Fibroblast of villous mesenchyme (primary cell): ENCODE measurements at regions not wholly inside any gene's neighbourhood (a gene's known extent, or its start where the extent isn't known, plus 50 kb on each side); places are given as distances from the start of the nearest gene placed in this dataset.

ENCODE experiments used
- DNase-seq: peaks from one replicate; pipeline ENCODE4 v3.0.0-alpha.2; 2010; ENCODE audit warnings: low read depth
- H3K4me3 ChIP-seq: 2 replicates; pipeline ENCODE4 v1.5.1; 2011; ENCODE audit warnings: low read depth, mild to moderate bottlenecking, low read length
- CTCF ChIP-seq: IDR thresholded peaks from 2 replicates; pipeline ENCODE4 v1.5.1; 2012; ENCODE audit warnings: low read depth, mild to moderate bottlenecking, low read length; ENCODE audit not compliant: insufficient read depth

DNA sequence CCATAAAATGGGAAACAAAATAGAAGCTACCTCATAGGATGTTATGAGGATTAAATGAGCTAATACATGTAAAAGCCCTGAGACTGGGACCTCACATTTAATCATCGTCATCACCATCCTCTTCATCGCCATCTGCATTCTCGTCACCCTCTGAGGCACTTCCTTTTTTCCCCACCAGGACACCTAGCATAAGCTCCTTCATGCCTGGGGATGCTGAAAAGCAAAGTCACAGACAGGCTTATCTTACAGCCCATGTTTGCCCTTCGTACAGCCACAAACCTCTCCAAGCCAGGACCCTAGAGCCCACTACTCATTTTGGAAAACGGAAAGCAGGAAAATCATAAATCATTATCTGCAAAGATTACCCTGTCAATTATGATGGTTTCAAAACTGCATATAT lies 249.6 kb downstream of the GPAM start:
- DNase-seq = no peak
- TF ChIP-seq CTCF = no peak
- no peak overlapping the region for H3K4me3 ChIP-seq

- no peak overlapping the region for H3K4me3 ChIP-seq
- DNase-seq = no peak
- no peak for TF ChIP-seq CTCF
Observed at GRCh38 chr10:111934931-111935330, 248.6 kb downstream of the GPAM start.

DNA sequence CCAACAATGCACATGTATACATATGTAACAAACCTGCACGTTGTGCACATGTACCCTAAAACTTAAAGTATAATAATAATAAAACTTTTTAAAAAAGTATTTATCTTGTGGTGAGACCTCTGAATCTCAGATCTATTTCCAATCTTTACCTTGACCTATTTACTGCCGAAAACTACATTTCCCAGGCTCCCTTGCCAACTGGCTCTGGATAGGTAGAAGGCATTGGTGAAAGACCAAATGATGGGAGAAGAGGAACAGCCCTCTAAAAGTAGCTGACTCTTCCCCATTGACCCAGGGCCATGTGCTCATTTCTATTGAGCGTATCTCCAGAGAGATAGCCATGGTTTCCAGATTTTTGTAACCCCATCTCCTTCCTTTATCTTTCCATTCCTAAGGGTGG lies 247.4 kb downstream of the GPAM start:
- H3K4me3 ChIP-seq = no peak overlapping the region
- DNase-seq = no peak
- TF ChIP-seq CTCF = no peak

GRCh38 chr10:111944331-111944730 lies 239.2 kb downstream of the GPAM start:
- no peak for DNase-seq
- TF ChIP-seq CTCF = no peak
- no peak overlapping the region for H3K4me3 ChIP-seq

DNA sequence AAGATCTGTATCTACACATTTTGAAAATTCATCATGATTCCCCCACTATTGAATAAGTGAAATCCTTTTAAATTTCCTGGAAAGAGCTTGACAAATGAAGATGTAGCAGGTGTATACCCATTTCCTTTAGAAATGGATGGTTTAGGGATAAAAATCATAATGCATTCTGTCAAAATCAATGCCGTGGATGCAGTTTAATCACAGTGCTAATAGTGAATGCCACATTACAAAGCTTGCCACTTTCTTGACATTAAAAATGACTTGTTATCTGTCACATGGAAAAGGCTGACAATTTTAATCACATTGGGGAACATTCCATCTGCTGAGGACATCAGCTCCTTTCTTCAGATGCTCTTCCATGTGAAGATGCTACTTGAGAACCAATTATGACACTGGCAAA lies 229.6 kb downstream of the GPAM start:
- DNase-seq = no peak
- TF ChIP-seq CTCF = no peak
- no peak overlapping the region for H3K4me3 ChIP-seq

GRCh38 chr10:111954386-111954785 lies 229.2 kb downstream of the GPAM start:
- no peak overlapping the region for H3K4me3 ChIP-seq
- DNase-seq = no peak
- TF ChIP-seq CTCF = no peak

- no peak for DNase-seq
- H3K4me3 ChIP-seq = no peak overlapping the region
- TF ChIP-seq CTCF = no peak
Observed at GRCh38 chr10:111956841-111957240, 226.7 kb downstream of the GPAM start.
